ENCODE measurements at regions not wholly inside any gene's neighbourhood (a gene's known extent, or its start where the extent isn't known, plus 50 kb on each side); places are given as distances from the start of the nearest gene placed in this dataset.

- H3K27ac ChIP-seq (ENCODE audit: low read depth, low read length, poor library complexity, severe bottlenecking), result no peak overlapping the region
- no peak overlapping the region for H3K4me3 ChIP-seq (ENCODE audit: low read depth, low read length, poor library complexity, severe bottlenecking)
- H3K27me3 ChIP-seq (replicated peaks; ENCODE audit: insufficient read depth, low read depth, low read length, poor library complexity), result no peaks in the 10 kb centered on the region
- ChIA-PET CTCF (no interaction called here), POLR2A (ENCODE audit: low non-redundant PET) (no interaction called here)
- H3K36me3 ChIP-seq (ENCODE audit: insufficient read depth, low read length, poor library complexity, severe bottlenecking), result no peaks in the 10 kb centered on the region
- DNase-seq (ENCODE audit: low spot score), result no peak
- intact Hi-C loops (cut with micrococcal nuclease; ENCODE audit: unreplicated experiment), result no loop called here
- BruUV-seq (replicated peaks), result no TSS peak
- no peaks in the 10 kb centered on the region for H3K9me3 ChIP-seq (ENCODE audit: low read depth, low read length, poor library complexity, severe bottlenecking)
- H3K4me1 ChIP-seq (ENCODE audit: insufficient read depth, low read length, poor library complexity, severe bottlenecking), result no peaks in the 10 kb centered on the region
- no peak for TF ChIP-seq EZH2 (IDR thresholded peaks at IDR 0.05; ENCODE audit: borderline replicate concordance, low read depth, low read length, poor library complexity, severe bottlenecking)
- TF ChIP-seq CTCF (conservative IDR thresholded peaks at IDR 0.05; ENCODE audit: low read depth, low read length), result no peak
These were observed 88.8 kb upstream of the ITGB1 start for GRCh38 chr10:33046792-33047191.

- no peak for TF ChIP-seq EZH2 (IDR thresholded peaks at IDR 0.05; ENCODE audit: borderline replicate concordance, low read depth, low read length, poor library complexity, severe bottlenecking)
- no peak for TF ChIP-seq CTCF (conservative IDR thresholded peaks at IDR 0.05; ENCODE audit: low read depth, low read length)
- no peaks in the 10 kb centered on the region for H3K27me3 ChIP-seq (replicated peaks; ENCODE audit: insufficient read depth, low read depth, low read length, poor library complexity)
- no peak overlapping the region for H3K27ac ChIP-seq (ENCODE audit: low read depth, low read length, poor library complexity, severe bottlenecking)
- H3K4me3 ChIP-seq (ENCODE audit: low read depth, low read length, poor library complexity, severe bottlenecking), result no peak overlapping the region
- CTCF ChIA-PET, result no interaction called here
- POLR2A ChIA-PET (ENCODE audit: low non-redundant PET), result no interaction called here
- no peak for DNase-seq (ENCODE audit: low spot score)
- H3K36me3 ChIP-seq (ENCODE audit: insufficient read depth, low read length, poor library complexity, severe bottlenecking), result no peaks in the 10 kb centered on the region
- no peaks in the 10 kb centered on the region for H3K4me1 ChIP-seq (ENCODE audit: insufficient read depth, low read length, poor library complexity, severe bottlenecking)
- BruUV-seq (replicated peaks), result no TSS peak
- H3K9me3 ChIP-seq (ENCODE audit: low read depth, low read length, poor library complexity, severe bottlenecking), result no peaks in the 10 kb centered on the region
- intact Hi-C loops (cut with micrococcal nuclease; ENCODE audit: unreplicated experiment), result no loop called here
These were observed 87.4 kb upstream of the ITGB1 start for GRCh38 chr10:33045421-33045820.

GRCh38 chr10:33042565-33042964, 84.5 kb upstream of the ITGB1 start:
- no peak for TF ChIP-seq CTCF (conservative IDR thresholded peaks at IDR 0.05; ENCODE audit: low read depth, low read length)
- no peak for TF ChIP-seq EZH2 (IDR thresholded peaks at IDR 0.05; ENCODE audit: borderline replicate concordance, low read depth, low read length, poor library complexity, severe bottlenecking)
- BruUV-seq (replicated peaks), result no TSS peak
- no peaks in the 10 kb centered on the region for H3K4me1 ChIP-seq (ENCODE audit: insufficient read depth, low read length, poor library complexity, severe bottlenecking)
- no peaks in the 10 kb centered on the region for H3K27me3 ChIP-seq (replicated peaks; ENCODE audit: insufficient read depth, low read depth, low read length, poor library complexity)
- H3K27ac ChIP-seq (ENCODE audit: low read depth, low read length, poor library complexity, severe bottlenecking), result no peak overlapping the region
- H3K4me3 ChIP-seq (ENCODE audit: low read depth, low read length, poor library complexity, severe bottlenecking), result no peak overlapping the region
- DNase-seq (ENCODE audit: low spot score), result no peak
- ChIA-PET POLR2A (ENCODE audit: low non-redundant PET) (no interaction called here), CTCF (no interaction called here)
- no peaks in the 10 kb centered on the region for H3K36me3 ChIP-seq (ENCODE audit: insufficient read depth, low read length, poor library complexity, severe bottlenecking)
- intact Hi-C loops (cut with micrococcal nuclease; ENCODE audit: unreplicated experiment), result no loop called here
- H3K9me3 ChIP-seq (ENCODE audit: low read depth, low read length, poor library complexity, severe bottlenecking), result no peaks in the 10 kb centered on the region
